HEK293 (cell line): ENCODE measurements at regions not wholly inside any gene's neighbourhood (a gene's known extent, or its start where the extent isn't known, plus 50 kb on each side); places are given as distances from the start of the nearest gene placed in this dataset.

Experiments
- CTCF ChIA-PET: fragments of 350-600 bp; formaldehyde crosslinking; extraction: SDS; loops from one replicate; lab custom pipeline; 2021; ENCODE audit warnings: antibody characterized with exemption; lab: Yijun Ruan, JAX
- POLR2A ChIA-PET: fragments of 300-600 bp; formaldehyde crosslinking; extraction: SDS; loops from one replicate; lab custom pipeline; 2020; ENCODE audit warnings: antibody characterized with exemption, inconsistent platforms; lab: Yijun Ruan, JAX
- H3K27ac ChIP-seq: fragments of 200-500 bp; sonication (Bioruptor generic); 2 replicates; pipeline ENCODE4 v1.5.1; 2014; ENCODE audit warnings: low read depth, low read length, control low read depth, inconsistent platforms; ENCODE audit errors: extremely low read depth
- H3K36me3 ChIP-seq, 2 experiments: fragments of 200-500 bp in 1 of 2; sonication (Bioruptor generic) in 1 of 2; 1 replicate in 1 of 2; 2 replicates in 1 of 2; pipeline ENCODE4 v1.5.1; 2014 to 2017; ENCODE audit warnings: inconsistent platforms in 2 of 2, low read length in 2 of 2; ENCODE audit not compliant: control insufficient read depth in 2 of 2, insufficient read depth in 1 of 2
- H3K4me1 ChIP-seq: fragments of 200-500 bp; sonication (Bioruptor generic); 2 replicates; pipeline ENCODE4 v1.5.1; 2014; ENCODE audit warnings: mild to moderate bottlenecking, low read length, inconsistent platforms; ENCODE audit not compliant: control insufficient read depth, insufficient read depth
- H3K4me3 ChIP-seq: 2 replicates; pipeline ENCODE4 v1.5.1; 2011; ENCODE audit warnings: low read depth, mild to moderate bottlenecking, control low read depth, low read length, moderate library complexity
- H3K9me3 ChIP-seq: fragments of 200-500 bp; sonication (Bioruptor generic); 2 replicates; pipeline ENCODE4 v1.5.1; 2014; ENCODE audit warnings: low read depth, low read length, inconsistent platforms; ENCODE audit not compliant: control insufficient read depth, insufficient read depth
- GLI4 ChIP-seq: fragments of 450-650 bp; formaldehyde crosslinking; IDR thresholded peaks from 2 replicates; pipeline ENCODE4 v1.5.1; 2016; ENCODE audit warnings: missing biosample characterization, missing genetic modification characterization
- HIC1 ChIP-seq: fragments of 450-650 bp; formaldehyde crosslinking; IDR thresholded peaks from 2 replicates; pipeline ENCODE4 v1.5.1; 2016; ENCODE audit warnings: missing biosample characterization, missing genetic modification characterization
- PBX3 ChIP-seq: sonication (generic); formaldehyde crosslinking; IDR thresholded peaks from 2 replicates; pipeline ENCODE4 v1.8.1; 2022; ENCODE audit warnings: mild to moderate bottlenecking, moderate library complexity, missing genetic modification reagents
- PRDM1 ChIP-seq: fragments of 450-650 bp; formaldehyde crosslinking; IDR thresholded peaks from 2 replicates; pipeline ENCODE4; 2016; ENCODE audit warnings: missing biosample characterization, missing genetic modification characterization
- REPIN1 ChIP-seq: fragments of 450-650 bp; formaldehyde crosslinking; IDR thresholded peaks from 2 replicates; pipeline ENCODE4 v1.5.1; 2017; ENCODE audit warnings: missing biosample characterization, missing genetic modification characterization, low read depth
- SP7 ChIP-seq: fragments of 450-650 bp; formaldehyde crosslinking; IDR thresholded peaks from 2 replicates; pipeline ENCODE4 v1.5.1; 2016; ENCODE audit warnings: missing biosample characterization, missing genetic modification characterization
- ZBTB1 ChIP-seq: fragments of 450-650 bp; formaldehyde crosslinking; IDR thresholded peaks from 2 replicates; pipeline ENCODE4 v1.5.1; 2016; ENCODE audit warnings: missing biosample characterization, missing genetic modification characterization
- ZBTB48 ChIP-seq: fragments of 450-650 bp; formaldehyde crosslinking; IDR thresholded peaks from 2 replicates; pipeline ENCODE4 v1.5.1; 2016; ENCODE audit warnings: missing biosample characterization, missing genetic modification characterization
- ZBTB7A ChIP-seq: fragments of 450-650 bp; formaldehyde crosslinking; IDR thresholded peaks from 2 replicates; pipeline ENCODE4 v1.5.1; 2016; ENCODE audit warnings: low read depth, missing biosample characterization, missing genetic modification characterization
- ZFP41 ChIP-seq: fragments of 450-650 bp; formaldehyde crosslinking; IDR thresholded peaks from 2 replicates; pipeline ENCODE4 v1.5.1; 2016; ENCODE audit warnings: missing biosample characterization, missing genetic modification characterization, borderline replicate concordance
- ZFP69B ChIP-seq: fragments of 450-650 bp; formaldehyde crosslinking; IDR thresholded peaks from 2 replicates; pipeline ENCODE4 v1.5.1; 2016; ENCODE audit warnings: missing biosample characterization, missing genetic modification characterization
- ZNF239 ChIP-seq: fragments of 450-650 bp; formaldehyde crosslinking; IDR thresholded peaks from 2 replicates; pipeline ENCODE4 v1.5.1; 2016; ENCODE audit warnings: missing biosample characterization, missing genetic modification characterization
- ZNF341 ChIP-seq: fragments of 450-650 bp; formaldehyde crosslinking; IDR thresholded peaks from 2 replicates; pipeline ENCODE4; 2016; ENCODE audit warnings: low read depth, missing biosample characterization, missing genetic modification characterization
- ZNF530 ChIP-seq: fragments of 450-650 bp; formaldehyde crosslinking; IDR thresholded peaks from 2 replicates; pipeline ENCODE4 v1.5.1; 2016; ENCODE audit warnings: low read depth, missing biosample characterization, missing genetic modification characterization
- ZNF600 ChIP-seq: fragments of 450-650 bp; formaldehyde crosslinking; IDR thresholded peaks from 2 replicates; pipeline ENCODE4 v1.5.1; 2016; ENCODE audit warnings: missing biosample characterization, missing genetic modification characterization
- ZNF658 ChIP-seq: fragments of 450-650 bp; formaldehyde crosslinking; IDR thresholded peaks from 2 replicates; pipeline ENCODE4; 2016; ENCODE audit warnings: missing biosample characterization, missing genetic modification characterization
- ZNF660 ChIP-seq: fragments of 450-650 bp; IDR thresholded peaks from 2 replicates; pipeline ENCODE4 v1.5.1; 2018; ENCODE audit warnings: missing biosample characterization, mild to moderate bottlenecking, missing genetic modification characterization
- ZNF76 ChIP-seq: fragments of 450-650 bp; formaldehyde crosslinking; IDR thresholded peaks from 2 replicates; pipeline ENCODE4; 2016; ENCODE audit warnings: low read depth, missing biosample characterization, missing genetic modification characterization, borderline replicate concordance
- ZNF792 ChIP-seq: fragments of 450-650 bp; formaldehyde crosslinking; IDR thresholded peaks from 2 replicates; pipeline ENCODE4 v1.5.1; 2016; ENCODE audit warnings: missing biosample characterization, missing genetic modification characterization
- TF ChIP-seq, protein P1 (sequence below): fragments of 450-650 bp; formaldehyde crosslinking; IDR thresholded peaks from 2 replicates; pipeline ENCODE4 v1.5.1; 2016; ENCODE audit warnings: missing biosample characterization, missing genetic modification characterization, low read depth
- TF ChIP-seq, protein P2 (sequence below): fragments of 450-650 bp; formaldehyde crosslinking; IDR thresholded peaks from 2 replicates; pipeline ENCODE4 v1.5.1; 2017; ENCODE audit warnings: missing biosample characterization, missing genetic modification characterization

DNA sequence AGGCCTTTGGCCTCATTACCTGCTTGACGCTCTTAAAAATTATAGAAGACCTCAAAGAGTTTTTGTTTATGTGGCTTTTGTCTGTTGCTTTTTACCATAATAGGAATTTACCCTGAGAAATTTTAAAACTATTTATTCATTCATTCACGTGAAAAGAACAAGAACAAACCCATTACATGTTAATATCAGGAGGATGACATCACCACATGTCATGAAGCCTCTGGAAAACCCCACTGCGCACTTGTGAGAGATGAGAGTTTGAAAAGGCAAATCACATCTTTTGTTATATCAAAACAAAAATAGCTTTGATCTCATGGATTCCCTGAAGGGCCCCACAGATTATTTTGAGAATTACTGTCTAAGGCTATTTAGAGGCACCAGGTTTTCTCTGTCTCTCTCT is 61.3 kb upstream of the EYA2 start:
- Histone ChIP-seq H3K4me1 (no peaks in the 10 kb centered on the region), H3K9me3 (no peaks in the 10 kb centered on the region), H3K27ac (no peak overlapping the region), H3K4me3 (no peak overlapping the region), H3K36me3 (no peaks in the 10 kb centered on the region)
- TF ChIP-seq ZNF792 (tag by site-specific recombination) (no peak), GLI4 (tag by site-specific recombination) (no peak), ZNF341 (no peak)
- TF ChIP-seq, protein P1, sequence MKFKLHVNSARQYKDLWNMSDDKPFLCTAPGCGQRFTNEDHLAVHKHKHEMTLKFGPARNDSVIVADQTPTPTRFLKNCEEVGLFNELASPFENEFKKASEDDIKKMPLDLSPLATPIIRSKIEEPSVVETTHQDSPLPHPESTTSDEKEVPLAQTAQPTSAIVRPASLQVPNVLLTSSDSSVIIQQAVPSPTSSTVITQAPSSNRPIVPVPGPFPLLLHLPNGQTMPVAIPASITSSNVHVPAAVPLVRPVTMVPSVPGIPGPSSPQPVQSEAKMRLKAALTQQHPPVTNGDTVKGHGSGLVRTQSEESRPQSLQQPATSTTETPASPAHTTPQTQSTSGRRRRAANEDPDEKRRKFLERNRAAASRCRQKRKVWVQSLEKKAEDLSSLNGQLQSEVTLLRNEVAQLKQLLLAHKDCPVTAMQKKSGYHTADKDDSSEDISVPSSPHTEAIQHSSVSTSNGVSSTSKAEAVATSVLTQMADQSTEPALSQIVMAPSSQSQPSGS (tag by site-specific recombination): 0 out of 2 replicates have a peak, but pooled peaks have one; percentile 5
- POLR2A ChIA-PET: no interaction called here
- CTCF ChIA-PET: no interaction called here

- POLR2A ChIA-PET: no interaction called here
- no peak for TF ChIP-seq ZFP41 (tag by site-specific recombination)
- TF ChIP-seq ZFP69B (tag by site-specific recombination): no peak
- peak; percentile 59 for TF ChIP-seq ZNF600
- no peak for TF ChIP-seq ZBTB1
- TF ChIP-seq, all 188 proteins: peak for 1
- no peak overlapping the region for H3K4me3 ChIP-seq
- H3K4me1 ChIP-seq: no peaks in the 10 kb centered on the region
- no peaks in the 10 kb centered on the region for H3K9me3 ChIP-seq
- CTCF ChIA-PET: no interaction called here
- no peaks in the 10 kb centered on the region for H3K36me3 ChIP-seq
- no peak overlapping the region for H3K27ac ChIP-seq
Observed at GRCh38 chr20:46835418-46835817, 59.2 kb upstream of the EYA2 start.

- TF ChIP-seq ZNF660 (tag by site-specific recombination): no peak
- no peak for TF ChIP-seq REPIN1 (tag by site-specific recombination)
- no peak for TF ChIP-seq PBX3
- no peak for TF ChIP-seq SP7 (tag by site-specific recombination)
- TF ChIP-seq PRDM1 (tag by site-specific recombination): no peak
- TF ChIP-seq ZNF658 (tag by site-specific recombination): no peak
- no peak for TF ChIP-seq ZNF530
- no peak for TF ChIP-seq HIC1 (tag by site-specific recombination)
- H3K27ac ChIP-seq: no peak overlapping the region
- H3K9me3 ChIP-seq: no peaks in the 10 kb centered on the region
- H3K4me1 ChIP-seq: no peaks in the 10 kb centered on the region
- POLR2A ChIA-PET: no interaction called here
- no peak overlapping the region for H3K4me3 ChIP-seq
- no peaks in the 10 kb centered on the region for H3K36me3 ChIP-seq
- CTCF ChIA-PET: no interaction called here
Observed at GRCh38 chr20:46837083-46837482, 57.6 kb upstream of the EYA2 start.

- Histone ChIP-seq H3K27ac (no peak overlapping the region), H3K9me3 (no peaks in the 10 kb centered on the region), H3K4me3 (no peak overlapping the region), H3K36me3 (no peaks in the 10 kb centered on the region), H3K4me1 (no peaks in the 10 kb centered on the region)
- CTCF ChIA-PET: no interaction called here
- POLR2A ChIA-PET: no interaction called here
- no peak for TF ChIP-seq ZBTB7A (tag by site-specific recombination)
- no peak for TF ChIP-seq ZBTB48 (tag by site-specific recombination)
- TF ChIP-seq, protein P2, sequence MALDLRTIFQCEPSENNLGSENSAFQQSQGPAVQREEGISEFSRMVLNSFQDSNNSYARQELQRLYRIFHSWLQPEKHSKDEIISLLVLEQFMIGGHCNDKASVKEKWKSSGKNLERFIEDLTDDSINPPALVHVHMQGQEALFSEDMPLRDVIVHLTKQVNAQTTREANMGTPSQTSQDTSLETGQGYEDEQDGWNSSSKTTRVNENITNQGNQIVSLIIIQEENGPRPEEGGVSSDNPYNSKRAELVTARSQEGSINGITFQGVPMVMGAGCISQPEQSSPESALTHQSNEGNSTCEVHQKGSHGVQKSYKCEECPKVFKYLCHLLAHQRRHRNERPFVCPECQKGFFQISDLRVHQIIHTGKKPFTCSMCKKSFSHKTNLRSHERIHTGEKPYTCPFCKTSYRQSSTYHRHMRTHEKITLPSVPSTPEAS (tag by site-specific recombination): no peak
- no peak for TF ChIP-seq ZNF239 (tag by site-specific recombination)
- no peak for TF ChIP-seq ZNF76 (tag by site-specific recombination)
Observed at GRCh38 chr20:46838011-46838410, 56.6 kb upstream of the EYA2 start.
